ENCODE measurements at regions not wholly inside any gene's neighbourhood (a gene's known extent, or its start where the extent isn't known, plus 50 kb on each side); places are given as distances from the start of the nearest gene placed in this dataset.
A peak's percentile ranks its signal among the peaks of the same experiment; 100 is the strongest.

DNA sequence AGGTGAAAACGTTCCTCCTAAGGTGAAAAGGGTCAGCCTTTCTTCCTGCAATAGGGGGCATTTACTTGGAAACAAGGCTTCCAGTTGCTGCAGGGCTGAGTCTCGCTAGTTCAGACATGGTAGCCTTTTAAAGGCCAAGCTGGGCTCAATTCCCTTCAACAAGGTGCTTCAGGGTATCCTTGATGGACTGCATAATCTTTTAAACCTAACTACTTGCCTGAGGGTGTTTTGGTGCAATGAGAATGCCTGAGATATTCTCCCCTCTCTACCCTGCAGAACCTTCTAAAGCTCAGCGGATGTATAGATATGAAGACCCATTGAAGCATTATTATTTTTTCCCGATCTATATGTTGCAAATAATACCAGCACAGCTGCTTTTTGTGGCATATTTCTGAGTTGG is 416.1 kb downstream of the QKI start:
- Histone ChIP-seq H3K27ac (no peak overlapping the region), H3K4me1 (replicated peaks in 1 of 2) (peaks cover 17 to 34% of the 10 kb centered on the region in 2 donors), H3K4me3 (no peak overlapping the region)
- 40 to 100% (median 86%) methylated on average over 1 to 4 of the region's 4 CpGs; no CpG with 5 or more reads in 2 of the 10 experiments for WGBS, 10 experiments
- no peak for ATAC-seq (replicated peaks in 6 of 8)
- in situ Hi-C loops (cut with MboI; ENCODE audit: low pct_unique_long_range_greater_than_20kb in 2 of 9, low sequenced_read_pairs in 9 of 9, unreplicated experiment in 9 of 9), result no loop called here

DNA sequence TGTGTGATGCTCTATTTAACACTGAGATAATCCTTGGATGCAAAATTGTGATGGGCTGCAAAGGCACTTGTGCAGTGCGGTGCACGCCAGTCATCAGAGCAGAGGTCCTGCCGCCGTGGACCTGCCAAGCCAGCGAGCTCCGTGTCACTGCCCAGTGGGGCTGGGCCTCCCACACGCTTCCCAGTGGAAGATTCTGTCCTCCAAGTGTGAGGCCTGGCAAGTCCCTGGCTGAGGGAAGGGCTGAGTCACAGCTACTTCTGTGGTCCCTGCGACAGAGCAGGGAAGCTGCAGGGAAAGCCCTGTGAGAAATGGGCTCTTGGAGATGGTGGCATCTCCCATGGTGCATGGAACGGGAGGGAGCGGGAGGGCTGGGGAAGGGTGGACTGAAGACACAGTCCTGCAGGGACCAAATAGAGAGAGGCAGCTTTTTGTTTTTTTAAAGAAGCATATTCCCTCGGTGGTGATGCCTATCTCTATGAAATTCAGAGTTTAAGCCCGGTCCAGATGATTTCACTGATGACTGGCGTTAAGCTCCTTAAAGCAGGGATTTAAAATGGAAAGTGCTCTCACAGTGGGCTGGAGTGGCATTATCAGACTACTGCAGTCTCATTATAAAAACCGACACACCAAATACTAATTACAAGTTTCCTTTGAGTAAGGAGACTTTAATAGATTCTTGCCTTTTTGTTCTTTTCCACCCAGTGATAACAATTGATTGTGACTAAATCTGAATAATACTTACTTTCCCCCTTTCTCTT is 413.7 kb downstream of the QKI start:
- ATAC-seq (replicated peaks in 6 of 8), result peak in 6 of 8 experiments; percentile 77 to 88 (median 82)
- in situ Hi-C loops (cut with MboI; ENCODE audit: low pct_unique_long_range_greater_than_20kb in 2 of 9, low sequenced_read_pairs in 9 of 9, unreplicated experiment in 9 of 9), result no loop called here
- H3K4me1 ChIP-seq (replicated peaks in 1 of 2), result peaks cover 17 to 34% of the 10 kb centered on the region in 2 donors
- peak overlapping the region; percentile 3 to 37 for H3K27ac ChIP-seq
- WGBS, 10 experiments, result 7 to 95% (median 80%) methylated on average over 1 to 10 of the region's 14 CpGs; no CpG with 5 or more reads in 1 of the 10 experiments
- H3K4me3 ChIP-seq, result no peak overlapping the region

DNA sequence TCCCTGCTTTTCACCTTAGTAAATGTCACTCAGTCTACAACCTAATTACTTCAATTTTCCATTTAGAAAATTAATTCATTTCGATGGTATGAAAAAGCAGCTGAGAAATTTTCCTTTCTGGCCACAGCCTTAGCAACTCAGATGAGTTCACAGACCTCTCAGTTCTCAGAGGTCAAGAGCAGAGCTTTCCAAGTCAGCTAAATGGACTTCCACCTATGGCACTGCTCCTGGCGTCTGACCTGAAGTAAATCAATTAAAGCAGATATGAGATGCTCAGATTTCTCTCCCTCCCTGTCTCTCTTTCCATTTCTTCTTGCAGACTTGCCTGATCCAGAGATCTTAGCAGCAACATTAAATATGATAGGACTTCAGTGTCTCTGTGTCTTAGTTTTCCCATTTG is 412.6 kb downstream of the QKI start:
- H3K4me1 ChIP-seq (replicated peaks in 1 of 2), result peaks cover 17 to 33% of the 10 kb centered on the region in 2 donors
- in situ Hi-C loops (cut with MboI; ENCODE audit: low pct_unique_long_range_greater_than_20kb in 2 of 9, low sequenced_read_pairs in 9 of 9, unreplicated experiment in 9 of 9), result no loop called here
- no peak overlapping the region for H3K4me3 ChIP-seq
- 17 to 84% (median 50%) methylated on average over 1 to 2 of the region's 2 CpGs; no CpG with 5 or more reads in 3 of the 10 experiments for WGBS, 10 experiments
- H3K27ac ChIP-seq, result no peak overlapping the region
- peak in 3 of 8 experiments; percentile 37 to 75 (median 54) for ATAC-seq (replicated peaks in 6 of 8)

DNA sequence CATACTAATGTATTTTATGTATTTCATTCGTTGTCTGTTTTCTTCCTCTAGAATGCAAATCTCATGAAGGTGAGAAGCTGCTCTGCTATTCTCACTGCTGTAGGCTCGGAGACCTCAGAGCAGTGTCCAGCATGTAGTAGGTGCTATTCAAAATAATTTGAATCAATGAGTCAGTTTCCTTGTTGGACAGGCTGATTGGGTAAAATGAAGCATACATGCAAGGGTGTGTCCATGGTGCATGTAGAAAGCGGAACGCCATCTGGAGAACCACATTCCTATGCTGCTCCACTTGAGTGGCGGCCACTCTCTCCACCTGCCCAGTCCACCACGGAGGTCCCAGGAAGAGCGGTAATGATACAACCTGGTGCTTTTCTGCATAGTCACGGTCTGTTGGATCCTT is 412.1 kb downstream of the QKI start:
- in situ Hi-C loops (cut with MboI; ENCODE audit: low pct_unique_long_range_greater_than_20kb in 2 of 9, low sequenced_read_pairs in 9 of 9, unreplicated experiment in 9 of 9), result no loop called here
- Histone ChIP-seq H3K27ac (no peak overlapping the region), H3K4me3 (no peak overlapping the region), H3K4me1 (replicated peaks in 1 of 2) (peaks cover 17 to 29% of the 10 kb centered on the region in 2 donors)
- WGBS, 10 experiments, result 31 to 100% (median 86%) methylated on average over 1 to 8 of the region's 8 CpGs; no CpG with 5 or more reads in 3 of the 10 experiments
- ATAC-seq (replicated peaks in 6 of 8), result peak in 6 of 8 experiments; percentile 34 to 99 (median 75)

DNA sequence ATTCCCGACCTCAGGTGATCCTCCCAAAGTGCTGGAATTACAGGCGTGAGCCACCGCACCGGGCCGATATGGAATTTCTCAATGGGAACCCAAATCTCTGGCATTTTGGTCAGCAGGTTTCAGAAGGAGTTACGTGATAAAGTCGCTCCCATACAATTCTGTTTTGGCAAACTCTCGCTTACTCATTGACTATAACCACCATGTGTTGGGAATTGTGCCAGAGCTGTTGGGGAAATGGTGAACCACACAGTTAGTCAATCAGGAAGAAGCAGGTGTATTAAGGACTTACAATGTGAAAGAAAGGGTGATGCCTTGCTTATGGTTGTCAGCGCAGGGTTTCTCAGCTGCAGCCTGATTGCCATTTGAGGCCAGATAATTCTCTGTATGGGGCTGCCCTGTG is 410.5 kb downstream of the QKI start:
- in situ Hi-C loops (cut with MboI; ENCODE audit: low pct_unique_long_range_greater_than_20kb in 2 of 9, low sequenced_read_pairs in 9 of 9, unreplicated experiment in 9 of 9), result no loop called here
- ATAC-seq (replicated peaks in 6 of 8), result no peak
- peaks cover 17 to 29% of the 10 kb centered on the region in 2 donors for H3K4me1 ChIP-seq (replicated peaks in 1 of 2)
- 68 to 100% (median 83%) methylated on average over 1 to 7 of the region's 9 CpGs; no CpG with 5 or more reads in 3 of the 10 experiments for WGBS, 10 experiments
- H3K27ac ChIP-seq, result no peak overlapping the region
- no peak overlapping the region for H3K4me3 ChIP-seq

DNA sequence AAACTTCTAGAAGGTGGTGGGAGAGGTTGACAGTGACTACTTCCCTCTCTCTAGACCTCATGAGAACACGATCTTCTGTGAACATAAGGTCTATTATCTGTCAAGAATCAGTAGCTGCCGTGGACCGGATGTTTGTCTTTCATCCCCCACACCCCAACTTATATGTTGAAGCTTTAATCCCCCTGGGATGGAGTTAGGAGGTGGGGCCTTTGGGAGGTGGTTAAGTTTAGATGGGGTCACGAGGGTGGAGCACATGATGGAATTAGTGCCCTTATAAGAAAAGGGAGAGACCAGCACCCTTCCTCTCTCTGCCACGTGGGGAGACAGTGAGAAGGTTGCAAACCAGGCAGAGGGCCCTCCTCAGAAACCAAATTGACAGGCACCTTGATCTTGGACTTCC is 409.1 kb downstream of the QKI start:
- ATAC-seq (replicated peaks in 6 of 8), result no peak
- Histone ChIP-seq H3K4me3 (no peak overlapping the region), H3K27ac (no peak overlapping the region), H3K4me1 (replicated peaks in 1 of 2) (peaks cover 13 to 21% of the 10 kb centered on the region in 2 donors)
- WGBS, 10 experiments, result 58 to 100% (median 100%) methylated on average over 1 to 2 of the region's 5 CpGs; no CpG with 5 or more reads in 5 of the 10 experiments
- in situ Hi-C loops (cut with MboI; ENCODE audit: low pct_unique_long_range_greater_than_20kb in 2 of 9, low sequenced_read_pairs in 9 of 9, unreplicated experiment in 9 of 9), result no loop called here

DNA sequence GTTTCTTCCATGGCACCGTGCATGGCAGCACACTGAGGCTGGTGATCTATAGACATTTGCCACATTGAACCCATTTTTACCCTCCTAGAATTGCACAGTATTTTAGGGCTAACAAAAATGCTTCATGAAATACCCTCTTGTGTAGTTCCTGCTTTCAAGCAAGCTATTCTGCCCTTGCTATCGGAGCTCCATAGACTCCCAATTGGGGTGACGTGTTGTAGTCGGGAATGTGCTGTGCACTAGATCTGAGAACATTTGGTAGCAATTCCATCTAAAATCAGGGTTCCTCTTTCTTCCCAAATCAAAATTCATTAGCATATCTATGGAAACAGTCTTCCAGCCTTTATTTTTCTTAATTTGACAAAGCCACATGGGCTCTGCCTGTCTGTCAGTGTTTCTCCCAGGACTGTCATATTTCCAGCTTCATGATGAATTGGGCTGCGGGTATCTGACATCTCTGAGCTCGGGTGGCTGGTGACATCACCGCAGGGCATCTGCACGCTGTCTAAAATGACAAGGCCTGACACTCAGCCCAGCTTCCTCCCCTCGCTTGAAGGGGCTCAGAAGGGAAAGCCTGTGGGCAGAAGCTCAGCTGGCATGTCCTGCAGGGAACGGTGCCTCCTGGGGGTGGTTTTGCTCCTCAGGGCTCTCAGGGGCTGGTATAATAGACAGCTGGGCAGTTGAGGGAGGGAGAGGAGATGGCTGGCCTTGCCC is 406.4 kb downstream of the QKI start:
- H3K4me3 ChIP-seq, result no peak overlapping the region
- peak in 5 of 8 experiments; percentile 33 to 56 (median 47) for ATAC-seq (replicated peaks in 6 of 8)
- WGBS, 10 experiments, result 81 to 100% (median 94%) methylated on average over 2 to 8 of the region's 10 CpGs; no CpG with 5 or more reads in 1 of the 10 experiments
- peaks cover 0 to 2% of the 10 kb centered on the region in 2 donors for H3K4me1 ChIP-seq (replicated peaks in 1 of 2)
- in situ Hi-C loops (cut with MboI; ENCODE audit: low pct_unique_long_range_greater_than_20kb in 2 of 9, low sequenced_read_pairs in 9 of 9, unreplicated experiment in 9 of 9), result no loop called here
- no peak overlapping the region for H3K27ac ChIP-seq

DNA sequence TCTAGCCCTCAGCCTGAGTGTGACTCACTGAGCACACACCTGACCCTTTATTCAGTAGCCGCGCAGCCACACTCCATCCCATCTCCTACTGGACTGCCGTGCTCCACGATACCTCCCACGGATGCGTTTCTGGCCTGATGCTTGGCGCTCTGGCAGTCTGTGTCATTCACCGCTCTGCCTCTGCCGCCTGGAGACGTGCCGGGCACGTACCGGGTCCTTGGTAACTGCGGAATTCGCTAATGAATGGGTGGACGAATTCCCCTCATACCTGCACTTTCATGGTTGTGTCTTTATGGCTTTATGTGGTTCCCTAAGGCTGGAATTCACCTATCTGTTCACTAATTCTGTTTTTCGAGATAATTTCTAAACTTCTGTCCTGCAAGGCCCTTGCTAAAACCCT is 405.7 kb downstream of the QKI start:
- H3K4me1 ChIP-seq (replicated peaks in 1 of 2), result peaks cover under 1 to 1% of the 10 kb centered on the region in 2 donors
- ATAC-seq (replicated peaks in 6 of 8), result no peak
- no peak overlapping the region for H3K27ac ChIP-seq
- in situ Hi-C loops (cut with MboI; ENCODE audit: low pct_unique_long_range_greater_than_20kb in 2 of 9, low sequenced_read_pairs in 9 of 9, unreplicated experiment in 9 of 9), result no loop called here
- 43 to 91% (median 89%) methylated on average over 3 to 6 of the region's 17 CpGs; no CpG with 5 or more reads in 5 of the 10 experiments for WGBS, 10 experiments
- no peak overlapping the region for H3K4me3 ChIP-seq

DNA sequence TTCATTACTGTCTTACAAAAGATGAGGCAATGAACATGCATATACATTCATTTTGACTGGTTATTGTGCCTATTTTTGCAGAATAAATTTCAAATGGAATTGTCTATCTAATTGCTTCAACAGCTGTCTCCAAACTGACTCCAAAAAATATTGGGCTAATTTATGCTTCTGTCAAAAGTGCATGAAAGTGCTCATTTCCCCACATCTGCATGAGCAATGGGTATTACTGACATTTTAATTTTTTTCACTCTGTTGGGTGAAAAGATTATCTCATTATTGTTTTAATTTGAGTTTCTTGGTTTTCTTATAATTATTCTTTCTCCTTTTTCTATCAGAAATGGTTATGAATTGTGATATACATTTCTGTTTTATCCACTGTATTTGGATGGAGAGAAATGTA is 404.2 kb downstream of the QKI start:
- Histone ChIP-seq H3K4me3 (no peak overlapping the region), H3K27ac (no peak overlapping the region), H3K4me1 (replicated peaks in 1 of 2) (peaks cover 7 to 12% of the 10 kb centered on the region in 2 donors)
- in situ Hi-C loops (cut with MboI; ENCODE audit: low pct_unique_long_range_greater_than_20kb in 2 of 9, low sequenced_read_pairs in 9 of 9, unreplicated experiment in 9 of 9), result no loop called here
- no peak for ATAC-seq (replicated peaks in 6 of 8)

DNA sequence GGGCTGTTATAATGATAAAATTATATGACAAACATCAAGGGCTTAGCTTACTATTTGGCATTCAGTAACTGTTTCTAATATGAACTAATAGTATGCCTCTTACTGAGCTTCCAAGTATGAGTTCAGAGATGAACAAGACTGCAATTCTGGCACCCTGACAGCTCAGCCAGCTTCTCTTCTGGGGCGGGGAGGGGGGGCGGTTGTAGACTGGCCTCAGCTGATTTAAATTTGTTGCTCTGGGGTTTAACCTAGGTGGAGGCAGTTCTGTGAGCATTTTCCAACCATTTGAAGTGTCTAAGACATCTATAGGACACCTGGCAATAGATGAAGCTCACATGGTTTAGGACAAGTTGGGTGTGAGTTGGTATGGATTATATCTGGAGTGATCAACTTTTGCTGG is 401.9 kb downstream of the QKI start:
- no peak overlapping the region for H3K27ac ChIP-seq
- no peak overlapping the region for H3K4me3 ChIP-seq
- in situ Hi-C loops (cut with MboI; ENCODE audit: low pct_unique_long_range_greater_than_20kb in 2 of 9, low sequenced_read_pairs in 9 of 9, unreplicated experiment in 9 of 9), result no loop called here
- H3K4me1 ChIP-seq (replicated peaks in 1 of 2), result peaks cover 8 to 20% of the 10 kb centered on the region in 2 donors
- 100% methylated on average over 2 of the region's 2 CpGs; no CpG with 5 or more reads in 9 of the 10 experiments for WGBS, 10 experiments
- no peak for ATAC-seq (replicated peaks in 6 of 8)

DNA sequence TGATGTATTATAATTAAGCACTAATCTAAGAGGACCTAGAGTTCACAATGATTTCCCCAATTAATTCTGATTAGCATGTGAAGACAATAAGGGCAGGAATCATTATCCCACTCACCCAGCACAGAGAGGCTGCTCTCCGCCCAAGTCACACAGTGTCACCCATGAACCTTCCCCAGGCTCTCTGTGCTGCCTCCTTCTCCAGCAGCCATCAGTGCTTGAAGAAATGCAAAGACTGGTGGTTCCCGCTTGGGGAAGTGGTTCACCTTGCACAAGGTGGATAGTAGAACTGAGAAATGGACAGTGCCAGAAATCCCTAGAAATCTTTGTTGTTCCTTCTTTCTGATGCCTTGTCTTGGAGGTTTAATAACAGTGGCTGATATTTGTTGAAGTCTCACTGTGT is 401.3 kb downstream of the QKI start:
- WGBS, 10 experiments, result 80 to 100% (median 100%) methylated on average over 1 to 2 of the region's 2 CpGs; no CpG with 5 or more reads in 5 of the 10 experiments

DNA sequence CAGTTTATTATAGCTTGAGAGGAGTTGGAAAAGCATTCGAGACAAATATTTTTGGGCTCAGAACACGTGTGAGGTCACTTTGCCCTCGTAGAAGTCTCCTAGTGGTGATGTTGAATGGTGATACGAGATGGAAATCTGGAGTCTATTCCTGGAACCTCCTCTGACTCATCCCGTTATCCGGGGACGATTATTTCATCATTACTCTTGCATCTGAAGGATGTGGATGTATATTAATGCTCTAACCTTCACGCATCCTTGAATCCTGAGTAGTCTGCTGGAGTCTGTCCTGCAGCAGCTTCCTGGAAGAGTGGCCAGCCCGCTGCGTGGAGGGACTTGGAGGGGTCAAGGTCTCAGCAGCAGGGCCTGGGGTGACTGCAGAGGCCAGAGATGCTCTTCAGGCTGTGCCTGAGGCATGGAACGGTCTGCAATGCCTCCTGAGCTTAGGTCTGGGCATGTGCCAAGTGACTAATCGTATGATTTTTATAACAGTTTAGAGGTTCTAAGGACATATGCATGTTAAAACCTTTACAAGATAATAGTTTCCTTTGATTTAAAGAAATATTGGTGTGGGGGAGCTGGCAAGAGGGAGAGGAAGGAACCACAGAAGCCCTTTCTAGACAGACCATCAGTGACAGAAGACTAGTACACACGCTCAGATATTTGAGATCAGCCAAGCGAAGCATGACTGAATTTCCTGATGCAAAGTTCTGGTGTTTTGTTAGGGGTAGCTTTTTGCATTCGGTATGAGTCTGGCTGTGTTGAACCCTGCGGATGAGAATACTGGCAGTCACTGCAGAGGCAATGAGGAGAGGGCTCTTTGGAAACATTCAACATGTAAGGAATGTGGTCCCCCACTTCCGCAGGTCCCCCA is 400.2 kb downstream of the QKI start:
- peak; percentile 79 to 95 (median 92) for ATAC-seq (replicated peaks in 6 of 8)
- peak overlapping the region; percentile 18 to 22 for H3K27ac ChIP-seq

More for the DNA sequence above, 401.3 kb downstream of the QKI start:
- no peak for ATAC-seq (replicated peaks in 6 of 8)
- peaks cover 14 to 27% of the 10 kb centered on the region in 2 donors for H3K4me1 ChIP-seq (replicated peaks in 1 of 2)
- H3K4me3 ChIP-seq, result no peak overlapping the region
- no peak overlapping the region for H3K27ac ChIP-seq
- in situ Hi-C loops (cut with MboI; ENCODE audit: low pct_unique_long_range_greater_than_20kb in 2 of 9, low sequenced_read_pairs in 9 of 9, unreplicated experiment in 9 of 9), result no loop called here

More for the DNA sequence above, 400.2 kb downstream of the QKI start:
- 12 to 88% (median 71%) methylated on average over 5 to 17 of the region's 17 CpGs for WGBS, 10 experiments
- in situ Hi-C loops (cut with MboI; ENCODE audit: low pct_unique_long_range_greater_than_20kb in 2 of 9, low sequenced_read_pairs in 9 of 9, unreplicated experiment in 9 of 9), result no loop called here
- Histone ChIP-seq H3K4me3 (no peak overlapping the region), H3K4me1 (replicated peaks in 1 of 2) (peaks cover 23 to 37% of the 10 kb centered on the region in 2 donors)
